ENCODE measurements at regions not wholly inside any gene's neighbourhood (a gene's known extent, or its start where the extent isn't known, plus 50 kb on each side); places are given as distances from the start of the nearest gene placed in this dataset.

DNA sequence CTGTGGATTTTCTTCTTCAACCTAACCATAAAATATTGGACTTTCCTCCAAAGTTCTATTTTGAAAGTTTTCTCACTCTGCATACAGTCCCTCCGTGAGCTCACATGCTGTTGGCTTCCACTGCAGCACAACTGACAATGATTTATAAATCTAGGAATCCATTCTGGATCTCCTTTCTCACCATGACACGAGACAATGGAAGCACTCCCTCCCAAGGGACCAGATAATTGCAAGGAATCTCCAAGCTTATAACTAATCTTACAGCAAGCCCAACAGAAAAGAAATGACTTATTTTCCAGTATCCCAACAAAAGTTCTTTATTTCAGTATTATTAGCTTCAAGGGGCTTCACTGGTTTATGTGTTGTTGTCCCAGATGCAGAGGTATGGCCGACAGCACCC, 729.0 kb downstream of the RFPL4B start:
- TF ChIP-seq, protein P1, sequence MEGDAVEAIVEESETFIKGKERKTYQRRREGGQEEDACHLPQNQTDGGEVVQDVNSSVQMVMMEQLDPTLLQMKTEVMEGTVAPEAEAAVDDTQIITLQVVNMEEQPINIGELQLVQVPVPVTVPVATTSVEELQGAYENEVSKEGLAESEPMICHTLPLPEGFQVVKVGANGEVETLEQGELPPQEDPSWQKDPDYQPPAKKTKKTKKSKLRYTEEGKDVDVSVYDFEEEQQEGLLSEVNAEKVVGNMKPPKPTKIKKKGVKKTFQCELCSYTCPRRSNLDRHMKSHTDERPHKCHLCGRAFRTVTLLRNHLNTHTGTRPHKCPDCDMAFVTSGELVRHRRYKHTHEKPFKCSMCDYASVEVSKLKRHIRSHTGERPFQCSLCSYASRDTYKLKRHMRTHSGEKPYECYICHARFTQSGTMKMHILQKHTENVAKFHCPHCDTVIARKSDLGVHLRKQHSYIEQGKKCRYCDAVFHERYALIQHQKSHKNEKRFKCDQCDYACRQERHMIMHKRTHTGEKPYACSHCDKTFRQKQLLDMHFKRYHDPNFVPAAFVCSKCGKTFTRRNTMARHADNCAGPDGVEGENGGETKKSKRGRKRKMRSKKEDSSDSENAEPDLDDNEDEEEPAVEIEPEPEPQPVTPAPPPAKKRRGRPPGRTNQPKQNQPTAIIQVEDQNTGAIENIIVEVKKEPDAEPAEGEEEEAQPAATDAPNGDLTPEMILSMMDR (IDR thresholded peaks at IDR 0.05; ENCODE audit: low read length): no peak
- no peak for TF ChIP-seq EZH2 (optimal IDR thresholded peaks at IDR 0.05; ENCODE audit: low read depth, low read length)

Measured in MM.1S (cell line).